H9 (cell line): ENCODE measurements at regions not wholly inside any gene's neighbourhood (a gene's known extent, or its start where the extent isn't known, plus 50 kb on each side); places are given as distances from the start of the nearest gene placed in this dataset.

Experiments used
- DNase-seq: peaks from one replicate; pipeline ENCODE4 v3.0.0-alpha.2; 2017
- H2AFZ ChIP-seq: one replicate; pipeline ENCODE4 v1.6.1; 2013; ENCODE audit warnings: mild to moderate bottlenecking, low read length, control low read depth, moderate library complexity
- H2AK5ac ChIP-seq: 2 replicates; pipeline ENCODE4 v1.6.1; 2013; ENCODE audit warnings: low read length, control low read depth, mixed read lengths; ENCODE audit not compliant: insufficient read length
- H2BK120ac ChIP-seq: one replicate; pipeline ENCODE4 v1.6.1; 2013; ENCODE audit warnings: low read depth, mild to moderate bottlenecking, low read length, control low read depth, inconsistent platforms; ENCODE audit not compliant: poor library complexity, severe bottlenecking
- H2BK12ac ChIP-seq: 2 replicates; pipeline ENCODE4 v1.6.1; 2013; ENCODE audit warnings: low read length, control low read depth, mixed read lengths, low read depth; ENCODE audit not compliant: insufficient read length
- H2BK15ac ChIP-seq: 2 replicates; pipeline ENCODE4 v1.6.1; 2013; ENCODE audit warnings: low read depth, low read length, control low read depth
- H2BK20ac ChIP-seq: one replicate; pipeline ENCODE4 v1.6.1; 2013; ENCODE audit warnings: low read depth, mild to moderate bottlenecking, low read length, control low read depth, inconsistent platforms; ENCODE audit not compliant: poor library complexity, severe bottlenecking
- H2BK5ac ChIP-seq: 2 replicates; pipeline ENCODE4 v1.6.1; 2013; ENCODE audit warnings: low read length, control low read depth, mixed read lengths; ENCODE audit not compliant: insufficient read length
- H3K14ac ChIP-seq: 2 replicates; pipeline ENCODE4 v1.6.1; 2013; ENCODE audit warnings: low read length, control low read depth; ENCODE audit not compliant: insufficient read depth
- H3K18ac ChIP-seq: 2 replicates; pipeline ENCODE4 v1.6.1; 2013; ENCODE audit warnings: low read depth, mild to moderate bottlenecking, mixed read lengths, low read length, control low read depth; ENCODE audit not compliant: insufficient read length
- H3K23ac ChIP-seq: 2 replicates; pipeline ENCODE4 v1.6.1; 2013; ENCODE audit warnings: low read length, control low read depth, mixed read lengths, low read depth; ENCODE audit not compliant: insufficient read length
- H3K23me2 ChIP-seq: 2 replicates; pipeline ENCODE4 v1.6.1; 2013; ENCODE audit warnings: low read depth, mild to moderate bottlenecking, mixed read lengths, low read length, control low read depth; ENCODE audit not compliant: insufficient read length, poor library complexity, severe bottlenecking
- H3K27ac ChIP-seq: 2 replicates; pipeline ENCODE4 v1.5.1; 2013; ENCODE audit warnings: low read length, control low read depth, mixed read lengths, low read depth; ENCODE audit not compliant: insufficient read length
- H3K27me3 ChIP-seq: 2 replicates; pipeline ENCODE4 v1.6.1; 2013; ENCODE audit warnings: low read length, control low read depth, inconsistent platforms; ENCODE audit not compliant: insufficient read depth
- H3K4ac ChIP-seq: 2 replicates; pipeline ENCODE4 v1.6.1; 2013; ENCODE audit warnings: low read depth, mild to moderate bottlenecking, control low read depth, inconsistent platforms, low read length, moderate library complexity
- H3K4me1 ChIP-seq: 2 replicates; pipeline ENCODE4 v1.6.1; 2013; ENCODE audit warnings: low read length, control low read depth, inconsistent platforms; ENCODE audit not compliant: insufficient read depth
- H3K4me2 ChIP-seq: 2 replicates; pipeline ENCODE4 v1.6.1; 2013; ENCODE audit warnings: low read length, control low read depth, mixed read lengths; ENCODE audit not compliant: insufficient read length, insufficient read depth
- H3K56ac ChIP-seq: 2 replicates; pipeline ENCODE4 v1.6.1; 2013; ENCODE audit warnings: low read depth, mild to moderate bottlenecking, mixed read lengths, low read length, control low read depth; ENCODE audit not compliant: insufficient read length
- H3K79me1 ChIP-seq: 2 replicates; pipeline ENCODE4 v1.6.1; 2013; ENCODE audit warnings: low read depth, mild to moderate bottlenecking, moderate library complexity, low read length, control low read depth, inconsistent platforms; ENCODE audit not compliant: insufficient read depth, poor library complexity, severe bottlenecking
- H3K79me2 ChIP-seq: 2 replicates; pipeline ENCODE4 v1.6.1; 2013; ENCODE audit warnings: low read length, control low read depth, inconsistent platforms; ENCODE audit not compliant: insufficient read depth
- H3K9ac ChIP-seq: 2 replicates; pipeline ENCODE4 v1.6.1; 2013; ENCODE audit warnings: low read length, control low read depth, mixed read lengths; ENCODE audit not compliant: insufficient read length; ENCODE audit errors: extremely low read depth
- H3K9me3 ChIP-seq: one replicate; pipeline ENCODE4 v1.6.1; 2013; ENCODE audit warnings: low read depth, low read length, inconsistent platforms; ENCODE audit not compliant: control insufficient read depth
- H3T11ph ChIP-seq: one replicate; pipeline ENCODE4 v1.6.1; 2013; ENCODE audit warnings: mild to moderate bottlenecking, low read length, control low read depth, inconsistent platforms
- H4K20me1 ChIP-seq: one replicate; pipeline ENCODE4 v1.6.1; 2013; ENCODE audit not compliant: control insufficient read depth, insufficient read length, insufficient read depth
- H4K5ac ChIP-seq: 2 replicates; pipeline ENCODE4 v1.6.1; 2013; ENCODE audit warnings: low read depth, mild to moderate bottlenecking, mixed read lengths, low read length, control low read depth; ENCODE audit not compliant: insufficient read length
- H4K8ac ChIP-seq: replicated peaks from 2 replicates; pipeline ENCODE4 v1.6.1; 2013; ENCODE audit warnings: low read length, control low read depth, mixed read lengths, low read depth; ENCODE audit not compliant: insufficient read length
- H4K91ac ChIP-seq: 2 replicates; pipeline ENCODE4 v1.6.1; 2013; ENCODE audit warnings: low read depth, mild to moderate bottlenecking, moderate library complexity, mixed read lengths, low read length, control low read depth; ENCODE audit not compliant: insufficient read length
- H3K27ac Mint-ChIP-seq, 3 experiments: 2 replicates in 2 of 3; 3 replicates in 1 of 3; pipeline ENCODE4 v1.8.0; 2020 to 2021; ENCODE audit warnings: mixed read lengths in 3 of 3, mild to moderate bottlenecking in 1 of 3, moderate library complexity in 1 of 3
- H3K27me3 Mint-ChIP-seq: 2 replicates; pipeline ENCODE4 v1.8.0; 2021; ENCODE audit warnings: low read depth, mild to moderate bottlenecking, moderate library complexity, mixed read lengths
- H3K36me3 Mint-ChIP-seq, 3 experiments: 2 replicates in 2 of 3; 3 replicates in 1 of 3; pipeline ENCODE4 v1.8.0; 2020 to 2021; ENCODE audit warnings: low read depth in 3 of 3, mixed read lengths in 3 of 3; ENCODE audit not compliant: insufficient read depth in 1 of 3
- H3K4me1 Mint-ChIP-seq, 2 experiments: 2 replicates each; pipeline ENCODE4 v1.8.0; 2020; ENCODE audit warnings: mixed read lengths in 2 of 2
- H3K4me3 Mint-ChIP-seq, 2 experiments: 2 replicates in 1 of 2; 3 replicates in 1 of 2; pipeline ENCODE4 v1.8.0; 2020 to 2021; ENCODE audit warnings: mild to moderate bottlenecking in 2 of 2, mixed read lengths in 2 of 2, moderate library complexity in 1 of 2
- H3K9me3 Mint-ChIP-seq, 2 experiments: 2 replicates in 1 of 2; 3 replicates in 1 of 2; pipeline ENCODE4 v1.8.0; 2020; ENCODE audit warnings: mild to moderate bottlenecking in 2 of 2, mixed read lengths in 2 of 2, moderate library complexity in 1 of 2
- WGBS: extraction: QIAGEN DNeasy Blood & Tissue Kit; methylation state at CpG from one replicate; pipeline ENCODE4 v1.1.7; 2013; ENCODE audit warnings: missing lambda C conversion rate, low lambda C conversion rate, mixed read lengths; ENCODE audit not compliant: insufficient read length; ENCODE audit errors: extremely low coverage; 5-methylcytosine and 5-hydroxymethylcytosine counted together
- TF ChIP-seq, protein P1 (sequence below): fragments of 200-600 bp; sonication (generic); conservative IDR thresholded peaks from 3 replicates; pipeline ENCODE4 v1.8.0; 2021; ENCODE audit warnings: antibody characterized with exemption, mild to moderate bottlenecking

DNA sequence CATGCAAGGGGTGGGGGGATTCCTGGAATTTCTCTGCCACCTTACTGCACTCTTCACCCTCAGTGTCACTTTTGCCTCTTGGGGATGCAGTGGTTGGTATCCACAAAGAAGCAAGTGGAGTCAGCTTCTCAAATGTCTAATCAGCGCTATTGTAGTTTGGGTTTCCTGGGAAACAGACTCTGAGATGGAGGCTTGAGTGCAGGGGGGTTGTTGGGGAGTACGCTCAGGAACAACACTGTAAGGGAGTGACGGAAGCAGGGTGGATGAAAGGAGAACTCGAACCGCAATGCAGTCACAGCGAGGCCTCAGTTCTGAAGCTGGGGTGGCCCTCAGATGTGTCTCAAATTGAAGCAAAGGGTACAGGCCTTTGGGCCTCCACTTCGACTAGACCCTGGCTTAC is 73.6 kb upstream of the EPC2 start:
- Histone ChIP-seq H3K56ac (no peak overlapping the region), H3K79me1 (no peaks in the 10 kb centered on the region), H2AFZ (no peak overlapping the region), H3K4me1 (no peaks in the 10 kb centered on the region), H2BK12ac (no peak overlapping the region), H3K23ac (no peak overlapping the region), H4K8ac (no peak overlapping the region), H2AK5ac (no peak overlapping the region), H3K27ac (no peak overlapping the region), H3K4me2 (no peak overlapping the region), H2BK20ac (no peak overlapping the region), H4K5ac (no peak overlapping the region), H3K79me2 (no peaks in the 10 kb centered on the region), H2BK120ac (no peak overlapping the region), H2BK5ac (no peak overlapping the region), H3K14ac (no peak overlapping the region), H4K20me1 (no peaks in the 10 kb centered on the region), H3K4ac (no peak overlapping the region), H3K9me3 (no peaks in the 10 kb centered on the region), H3K9ac (no peak overlapping the region), H4K91ac (no peak overlapping the region), H3K23me2 (no peaks in the 10 kb centered on the region), H3T11ph (no peak overlapping the region), H2BK15ac (no peak overlapping the region), H3K27me3 (no peaks in the 10 kb centered on the region; the same call in 1 of the 2 replicates), H3K18ac (no peak overlapping the region)
- peaks cover 0 to 10% of the 10 kb centered on the region in 2 experiments; a peak in 3 of 4 replicates for H3K4me1 Mint-ChIP-seq
- peaks cover 37% of the 10 kb centered on the region for H3K27me3 Mint-ChIP-seq
- no peaks in the 10 kb centered on the region for H3K9me3 Mint-ChIP-seq
- TF ChIP-seq, protein P1, sequence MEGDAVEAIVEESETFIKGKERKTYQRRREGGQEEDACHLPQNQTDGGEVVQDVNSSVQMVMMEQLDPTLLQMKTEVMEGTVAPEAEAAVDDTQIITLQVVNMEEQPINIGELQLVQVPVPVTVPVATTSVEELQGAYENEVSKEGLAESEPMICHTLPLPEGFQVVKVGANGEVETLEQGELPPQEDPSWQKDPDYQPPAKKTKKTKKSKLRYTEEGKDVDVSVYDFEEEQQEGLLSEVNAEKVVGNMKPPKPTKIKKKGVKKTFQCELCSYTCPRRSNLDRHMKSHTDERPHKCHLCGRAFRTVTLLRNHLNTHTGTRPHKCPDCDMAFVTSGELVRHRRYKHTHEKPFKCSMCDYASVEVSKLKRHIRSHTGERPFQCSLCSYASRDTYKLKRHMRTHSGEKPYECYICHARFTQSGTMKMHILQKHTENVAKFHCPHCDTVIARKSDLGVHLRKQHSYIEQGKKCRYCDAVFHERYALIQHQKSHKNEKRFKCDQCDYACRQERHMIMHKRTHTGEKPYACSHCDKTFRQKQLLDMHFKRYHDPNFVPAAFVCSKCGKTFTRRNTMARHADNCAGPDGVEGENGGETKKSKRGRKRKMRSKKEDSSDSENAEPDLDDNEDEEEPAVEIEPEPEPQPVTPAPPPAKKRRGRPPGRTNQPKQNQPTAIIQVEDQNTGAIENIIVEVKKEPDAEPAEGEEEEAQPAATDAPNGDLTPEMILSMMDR = no peak
- no CpG with 5 or more reads among the region's 7 CpGs for WGBS
- no peaks in the 10 kb centered on the region for H3K36me3 Mint-ChIP-seq
- H3K27ac Mint-ChIP-seq = no peak overlapping the region
- no peak overlapping the region for H3K4me3 Mint-ChIP-seq
- no peak for DNase-seq
